ENCODE measurements at regions not wholly inside any gene's neighbourhood (a gene's known extent, or its start where the extent isn't known, plus 50 kb on each side); places are given as distances from the start of the nearest gene placed in this dataset.

GRCh38 chr9:129237164-129237611 lies 59.1 kb upstream of the IER5L start:
- H3K9ac ChIP-seq (ENCODE audit: low read depth in 1 of 2, low read length in 2 of 2), result no peak overlapping the region
- no peaks in the 10 kb centered on the region for H3K36me3 ChIP-seq (ENCODE audit: control insufficient read depth in 2 of 2, insufficient read depth in 2 of 2, low read length in 2 of 2)
- no peaks in the 10 kb centered on the region for H3K9me3 ChIP-seq (ENCODE audit: control insufficient read depth in 2 of 2, low read length in 2 of 2)
- H3K4me1 ChIP-seq (ENCODE audit: control insufficient read depth in 2 of 2, insufficient read depth in 2 of 2, low read length in 2 of 2), result no peaks in the 10 kb centered on the region
- no peak overlapping the region for H3K27ac ChIP-seq (ENCODE audit: low read depth in 2 of 2, low read length in 2 of 2)
- no peak overlapping the region for H3K4me3 ChIP-seq (ENCODE audit: low read length in 2 of 2)
- peaks cover 0 to 5% of the 10 kb centered on the region in 2 donors for H3K27me3 ChIP-seq (ENCODE audit: control insufficient read depth in 2 of 2, insufficient read depth in 2 of 2, low read length in 2 of 2)

- Histone ChIP-seq H3K9me3 (ENCODE audit: control insufficient read depth in 2 of 2, low read length in 2 of 2) (no peaks in the 10 kb centered on the region), H3K27ac (ENCODE audit: low read depth in 2 of 2, low read length in 2 of 2) (no peak overlapping the region), H3K9ac (ENCODE audit: low read depth in 1 of 2, low read length in 2 of 2) (no peak overlapping the region), H3K4me3 (ENCODE audit: low read length in 2 of 2) (no peak overlapping the region), H3K36me3 (ENCODE audit: control insufficient read depth in 2 of 2, insufficient read depth in 2 of 2, low read length in 2 of 2) (no peaks in the 10 kb centered on the region), H3K4me1 (ENCODE audit: control insufficient read depth in 2 of 2, insufficient read depth in 2 of 2, low read length in 2 of 2) (no peaks in the 10 kb centered on the region), H3K27me3 (ENCODE audit: control insufficient read depth in 2 of 2, insufficient read depth in 2 of 2, low read length in 2 of 2) (peaks cover 0 to 5% of the 10 kb centered on the region in 2 donors)
Measured at GRCh38 chr9:129236441-129237145, 58.5 kb upstream of the IER5L start.

GRCh38 chr9:129235931-129236331 lies 57.9 kb upstream of the IER5L start:
- no peaks in the 10 kb centered on the region for H3K4me1 ChIP-seq (ENCODE audit: control insufficient read depth in 2 of 2, insufficient read depth in 2 of 2, low read length in 2 of 2)
- H3K27ac ChIP-seq (ENCODE audit: low read depth in 2 of 2, low read length in 2 of 2), result no peak overlapping the region
- H3K4me3 ChIP-seq (ENCODE audit: low read length in 2 of 2), result no peak overlapping the region
- H3K9me3 ChIP-seq (ENCODE audit: control insufficient read depth in 2 of 2, low read length in 2 of 2), result no peaks in the 10 kb centered on the region
- H3K36me3 ChIP-seq (ENCODE audit: control insufficient read depth in 2 of 2, insufficient read depth in 2 of 2, low read length in 2 of 2), result no peaks in the 10 kb centered on the region
- peaks cover 0 to 5% of the 10 kb centered on the region in 2 donors for H3K27me3 ChIP-seq (ENCODE audit: control insufficient read depth in 2 of 2, insufficient read depth in 2 of 2, low read length in 2 of 2)
- H3K9ac ChIP-seq (ENCODE audit: low read depth in 1 of 2, low read length in 2 of 2), result no peak overlapping the region

GRCh38 chr9:129235041-129235930 lies 57.2 kb upstream of the IER5L start:
- Histone ChIP-seq H3K36me3 (ENCODE audit: control insufficient read depth in 2 of 2, insufficient read depth in 2 of 2, low read length in 2 of 2) (no peaks in the 10 kb centered on the region), H3K27ac (ENCODE audit: low read depth in 2 of 2, low read length in 2 of 2) (no peak overlapping the region), H3K4me3 (ENCODE audit: low read length in 2 of 2) (no peak overlapping the region), H3K4me1 (ENCODE audit: control insufficient read depth in 2 of 2, insufficient read depth in 2 of 2, low read length in 2 of 2) (no peaks in the 10 kb centered on the region), H3K27me3 (ENCODE audit: control insufficient read depth in 2 of 2, insufficient read depth in 2 of 2, low read length in 2 of 2) (peaks cover 0 to 5% of the 10 kb centered on the region in 2 donors), H3K9ac (ENCODE audit: low read depth in 1 of 2, low read length in 2 of 2) (no peak overlapping the region), H3K9me3 (ENCODE audit: control insufficient read depth in 2 of 2, low read length in 2 of 2) (no peaks in the 10 kb centered on the region)

DNA sequence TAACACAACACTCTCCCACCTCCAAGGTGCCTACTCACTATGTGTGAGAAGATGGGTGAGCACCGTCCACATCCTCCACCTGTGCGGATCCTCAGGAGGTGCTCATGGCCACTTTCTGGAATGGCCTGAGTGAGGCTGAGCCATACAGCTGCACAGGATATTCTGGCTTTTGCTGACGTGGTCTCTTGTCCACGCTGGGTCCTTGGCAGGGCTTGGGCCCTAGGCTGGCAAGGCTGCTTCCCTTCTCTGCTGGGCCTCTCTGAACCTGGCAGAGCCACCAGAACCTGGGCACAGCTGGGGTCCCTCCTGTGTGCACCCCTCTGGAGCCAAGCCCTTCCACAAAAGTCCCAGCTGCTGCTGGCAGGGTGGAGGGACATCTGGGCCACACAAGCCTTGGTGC lies 56.4 kb upstream of the IER5L start:
- Histone ChIP-seq H3K4me1 (ENCODE audit: control insufficient read depth in 2 of 2, insufficient read depth in 2 of 2, low read length in 2 of 2) (no peaks in the 10 kb centered on the region), H3K4me3 (ENCODE audit: low read length in 2 of 2) (no peak overlapping the region), H3K9me3 (ENCODE audit: control insufficient read depth in 2 of 2, low read length in 2 of 2) (no peaks in the 10 kb centered on the region), H3K36me3 (ENCODE audit: control insufficient read depth in 2 of 2, insufficient read depth in 2 of 2, low read length in 2 of 2) (no peaks in the 10 kb centered on the region), H3K27me3 (ENCODE audit: control insufficient read depth in 2 of 2, insufficient read depth in 2 of 2, low read length in 2 of 2) (peaks cover 0 to 5% of the 10 kb centered on the region in 2 donors), H3K27ac (ENCODE audit: low read depth in 2 of 2, low read length in 2 of 2) (no peak overlapping the region), H3K9ac (ENCODE audit: low read depth in 1 of 2, low read length in 2 of 2) (no peak overlapping the region)

DNA sequence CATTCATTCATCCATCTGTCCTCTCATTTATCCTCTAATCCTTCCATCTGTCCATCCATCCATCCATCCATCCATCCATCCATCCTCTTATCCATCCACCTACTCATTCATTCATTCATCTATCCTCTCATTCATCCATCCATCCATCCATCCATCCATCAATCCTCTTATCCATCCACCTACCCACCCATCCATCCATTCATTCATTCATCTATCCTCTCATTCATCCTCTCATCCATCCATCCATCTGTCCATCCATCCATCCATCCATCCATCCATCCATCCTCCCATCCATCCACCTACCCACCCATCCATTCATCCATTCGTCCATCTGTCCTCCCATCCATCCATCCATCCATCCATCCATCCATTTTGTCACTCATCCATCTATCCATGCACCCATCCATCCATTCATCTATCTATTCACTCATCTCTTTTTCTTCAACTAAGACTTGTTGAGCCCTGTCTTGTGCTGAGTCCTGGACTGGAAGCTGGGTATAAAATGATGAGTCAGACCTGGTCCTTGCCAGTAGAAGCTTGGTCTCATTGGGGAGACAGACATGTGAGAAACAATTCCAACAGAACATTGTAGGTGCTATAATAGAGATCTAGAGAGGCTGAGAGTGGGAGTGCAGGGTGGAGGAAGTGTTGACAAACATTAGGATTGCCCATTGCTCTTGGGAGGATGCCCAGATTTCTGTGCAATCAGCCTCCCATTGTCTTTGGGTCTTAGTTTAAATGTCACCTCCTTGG lies 55.0 kb upstream of the IER5L start:
- H3K4me1 ChIP-seq (ENCODE audit: control insufficient read depth in 2 of 2, insufficient read depth in 2 of 2, low read length in 2 of 2), result no peaks in the 10 kb centered on the region
- no peak overlapping the region for H3K27ac ChIP-seq (ENCODE audit: low read depth in 2 of 2, low read length in 2 of 2)
- H3K4me3 ChIP-seq (ENCODE audit: low read length in 2 of 2), result no peak overlapping the region
- H3K27me3 ChIP-seq (ENCODE audit: control insufficient read depth in 2 of 2, insufficient read depth in 2 of 2, low read length in 2 of 2), result peaks cover 0 to 3% of the 10 kb centered on the region in 2 donors
- H3K36me3 ChIP-seq (ENCODE audit: control insufficient read depth in 2 of 2, insufficient read depth in 2 of 2, low read length in 2 of 2), result no peaks in the 10 kb centered on the region
- H3K9ac ChIP-seq (ENCODE audit: low read depth in 1 of 2, low read length in 2 of 2), result no peak overlapping the region
- H3K9me3 ChIP-seq (ENCODE audit: control insufficient read depth in 2 of 2, low read length in 2 of 2), result no peaks in the 10 kb centered on the region

GRCh38 chr9:129231759-129232158 lies 53.7 kb upstream of the IER5L start:
- no peaks in the 10 kb centered on the region for H3K27me3 ChIP-seq (ENCODE audit: control insufficient read depth in 2 of 2, insufficient read depth in 2 of 2, low read length in 2 of 2)
- no peak overlapping the region for H3K9ac ChIP-seq (ENCODE audit: low read depth in 1 of 2, low read length in 2 of 2)
- H3K9me3 ChIP-seq (ENCODE audit: control insufficient read depth in 2 of 2, low read length in 2 of 2), result no peaks in the 10 kb centered on the region
- no peaks in the 10 kb centered on the region for H3K4me1 ChIP-seq (ENCODE audit: control insufficient read depth in 2 of 2, insufficient read depth in 2 of 2, low read length in 2 of 2)
- H3K27ac ChIP-seq (ENCODE audit: low read depth in 2 of 2, low read length in 2 of 2), result no peak overlapping the region
- no peak overlapping the region for H3K4me3 ChIP-seq (ENCODE audit: low read length in 2 of 2)
- H3K36me3 ChIP-seq (ENCODE audit: control insufficient read depth in 2 of 2, insufficient read depth in 2 of 2, low read length in 2 of 2), result no peaks in the 10 kb centered on the region

DNA sequence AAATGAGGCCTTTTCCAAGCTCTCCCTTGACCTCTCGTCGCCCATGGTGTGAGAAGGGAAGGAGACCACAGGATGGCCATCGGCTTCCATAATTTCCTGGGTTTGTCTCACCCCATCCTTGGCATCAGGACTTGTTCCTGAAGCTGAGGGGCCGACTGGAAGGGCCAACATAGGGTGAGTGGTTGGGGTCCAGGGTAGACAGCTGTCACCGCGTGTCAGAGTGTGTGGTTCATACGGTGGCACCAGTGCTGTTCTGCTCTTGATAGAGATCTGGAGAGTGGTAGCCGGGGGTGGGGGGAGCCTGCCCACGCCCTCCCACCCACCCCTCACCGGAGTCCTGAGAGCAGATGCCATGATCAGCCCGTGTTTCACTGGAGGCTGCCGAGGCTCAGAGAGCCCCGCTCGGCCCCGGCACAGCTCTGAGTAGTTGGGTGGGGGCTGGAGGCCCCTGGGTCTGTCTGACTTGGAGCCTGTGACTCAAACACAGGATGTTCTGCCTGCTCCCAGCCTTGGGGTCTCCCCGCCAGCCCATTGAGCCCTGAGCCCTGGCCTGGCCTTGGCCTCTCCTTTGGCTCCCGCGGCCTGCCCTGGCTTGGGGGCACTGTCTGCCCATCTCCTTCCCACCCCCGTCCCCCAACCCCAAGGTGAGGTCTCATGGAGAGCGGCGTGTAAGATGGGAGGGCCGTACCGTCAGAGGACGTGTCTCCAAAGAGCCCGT lies 53.1 kb upstream of the IER5L start:
- Histone ChIP-seq H3K4me1 (ENCODE audit: control insufficient read depth in 2 of 2, insufficient read depth in 2 of 2, low read length in 2 of 2) (no peaks in the 10 kb centered on the region), H3K27me3 (ENCODE audit: control insufficient read depth in 2 of 2, insufficient read depth in 2 of 2, low read length in 2 of 2) (no peaks in the 10 kb centered on the region), H3K36me3 (ENCODE audit: control insufficient read depth in 2 of 2, insufficient read depth in 2 of 2, low read length in 2 of 2) (no peaks in the 10 kb centered on the region), H3K27ac (ENCODE audit: low read depth in 2 of 2, low read length in 2 of 2) (no peak overlapping the region), H3K4me3 (ENCODE audit: low read length in 2 of 2) (no peak overlapping the region), H3K9me3 (ENCODE audit: control insufficient read depth in 2 of 2, low read length in 2 of 2) (no peaks in the 10 kb centered on the region), H3K9ac (ENCODE audit: low read depth in 1 of 2, low read length in 2 of 2) (no peak overlapping the region)

- no peak overlapping the region for H3K27ac ChIP-seq (ENCODE audit: low read depth in 2 of 2, low read length in 2 of 2)
- H3K4me3 ChIP-seq (ENCODE audit: low read length in 2 of 2), result no peak overlapping the region
- no peaks in the 10 kb centered on the region for H3K36me3 ChIP-seq (ENCODE audit: control insufficient read depth in 2 of 2, insufficient read depth in 2 of 2, low read length in 2 of 2)
- H3K27me3 ChIP-seq (ENCODE audit: control insufficient read depth in 2 of 2, insufficient read depth in 2 of 2, low read length in 2 of 2), result no peaks in the 10 kb centered on the region
- H3K9me3 ChIP-seq (ENCODE audit: control insufficient read depth in 2 of 2, low read length in 2 of 2), result no peaks in the 10 kb centered on the region
- H3K4me1 ChIP-seq (ENCODE audit: control insufficient read depth in 2 of 2, insufficient read depth in 2 of 2, low read length in 2 of 2), result peaks cover 0 to 3% of the 10 kb centered on the region in 2 donors
- no peak overlapping the region for H3K9ac ChIP-seq (ENCODE audit: low read depth in 1 of 2, low read length in 2 of 2)
Measured at GRCh38 chr9:129230302-129230701, 52.2 kb upstream of the IER5L start.
